Breast epithelium (tissue), 3 donors: ENCODE measurements at regions not wholly inside any gene's neighbourhood (a gene's known extent, or its start where the extent isn't known, plus 50 kb on each side); places are given as distances from the start of the nearest gene placed in this dataset.

Experiments used
- CTCF ChIP-seq, 3 donors: fragments of 450-650 bp; IDR thresholded peaks; one replicate each; pipeline ENCODE4 v1.5.1; 2016 to 2017; ENCODE audit warnings: antibody characterized with exemption in 3 of 3, mild to moderate bottlenecking in 3 of 3, moderate library complexity in 3 of 3
- POLR2A ChIP-seq: fragments of 450-650 bp; IDR thresholded peaks from one replicate; pipeline ENCODE4 v1.6.1; 2016; ENCODE audit warnings: antibody characterized with exemption, mild to moderate bottlenecking, moderate library complexity
- POLR2AphosphoS5 ChIP-seq, 3 donors: sonication (generic); formaldehyde crosslinking; IDR thresholded peaks; one replicate each; pipeline ENCODE4 v1.6.1; 2017; ENCODE audit warnings: antibody characterized with exemption in 3 of 3

GRCh38 chr6:100179576-100179975, 185.6 kb upstream of the MCHR2 start:
- no peak for TF ChIP-seq POLR2A
- TF ChIP-seq CTCF (IDR thresholded peaks at IDR 0.05), result no peak
- TF ChIP-seq POLR2AphosphoS5 (IDR thresholded peaks at IDR 0.05), result no peak
